Right lobe of liver (tissue), 6 donors: ENCODE measurements at regions not wholly inside any gene's neighbourhood (a gene's known extent, or its start where the extent isn't known, plus 50 kb on each side); places are given as distances from the start of the nearest gene placed in this dataset.

Experiments used
- ATAC-seq, 4 donors: fragments of 200-7000 bp; cut with Tn5 transposase; one replicate each; pipeline ENCODE4 v1.9.1; 2020; ENCODE audit warnings: mild to moderate bottlenecking in 4 of 4, moderate library complexity in 4 of 4
- DNase-seq, 3 donors: peaks; one replicate each; pipeline ENCODE4 v3.0.0-alpha.2; 2020
- H3K27ac ChIP-seq, 3 donors: fragments of 200-600 bp; one replicate each; pipeline ENCODE4 v1.8.0; 2022
- H3K27me3 ChIP-seq, 2 donors: fragments of 200-600 bp; one replicate each; pipeline ENCODE4 v1.8.0; 2022
- H3K36me3 ChIP-seq, 4 donors: fragments of 200-600 bp; sonication (generic) in 1 of 4; one replicate each; pipeline versions ENCODE4 v1.5.1 to v1.8.0; 2017 to 2022; ENCODE audit warnings: control low read depth in 1 of 4
- H3K4me1 ChIP-seq, 4 donors: fragments of 200-600 bp; sonication (generic) in 1 of 4; one replicate each; pipeline versions ENCODE4 v1.5.1 to v1.8.0; 2017 to 2022; ENCODE audit warnings: control low read depth in 1 of 4
- H3K4me3 ChIP-seq, 3 donors: fragments of 200-600 bp; one replicate each; pipeline ENCODE4 v1.8.0; 2022
- H3K9me3 ChIP-seq, 4 donors: fragments of 200-600 bp; sonication (generic) in 1 of 4; one replicate each; pipeline versions ENCODE4 v1.5.1 to v1.8.0; 2017 to 2022; ENCODE audit warnings: control low read depth in 1 of 4
- CTCF ChIP-seq, 4 donors: fragments of 200-600 bp in 3 of 4; fragments of 450-650 bp in 1 of 4; IDR thresholded peaks; one replicate each; pipeline versions ENCODE4 v1.5.1 to v1.8.0; 2016 to 2022; ENCODE audit warnings: antibody characterized with exemption in 4 of 4, mild to moderate bottlenecking in 2 of 4
- POLR2A ChIP-seq: fragments of 450-650 bp; IDR thresholded peaks from one replicate; pipeline ENCODE4 v1.6.1; 2017; ENCODE audit warnings: antibody characterized with exemption, mild to moderate bottlenecking
- WGBS: methylation state at CpG from one replicate; pipeline ENCODE4 v1.1.6; 2018; ENCODE audit warnings: low coverage, low lambda C conversion rate; ENCODE audit not compliant: insufficient coverage; ENCODE audit errors: missing lambda C conversion rate; 5-methylcytosine and 5-hydroxymethylcytosine counted together
- intact Hi-C, 2 donors: fragments of 100-400 bp; cut with DNase I; formaldehyde crosslinking; loops; one replicate each; pipeline versions ENCODE4 v1.11.2 to v1.14.1; 2022
- donor health status: DM: no; HTN: yes; CAD: no.
- donor health status: DM: no; HTN: no; CAD: no.
- donor health status: DM: no; HTN: no; CAD: no.
- donor health status: DM: no; HTN: yes; CAD: no.
- donor health status: DM: no; HTN: yes; CAD: no.

- Histone ChIP-seq H3K9me3 (no peaks in the 10 kb centered on the region), H3K36me3 (no peaks in the 10 kb centered on the region), H3K4me3 (no peak overlapping the region), H3K4me1 (no peaks in the 10 kb centered on the region), H3K27me3 (no peaks in the 10 kb centered on the region), H3K27ac (no peak overlapping the region)
- 14% methylated on average over 1 of the region's 1 CpG for WGBS
- ATAC-seq (no peak), DNase-seq (no peak)
- TF ChIP-seq CTCF (IDR thresholded peaks at IDR 0.05) (no peak), POLR2A (no peak)
- intact Hi-C loops: no loop called here
Measured at GRCh38 chr9:81497091-81497490, 192.3 kb downstream of the TLE1 start.

- intact Hi-C loops: no loop called here
- ATAC-seq: peak in 1 of 4 donors; percentile 28
Measured at GRCh38 chr9:81492710-81493447, 196.5 kb downstream of the TLE1 start.

GRCh38 chr9:81490605-81491331 lies 198.6 kb downstream of the TLE1 start:
- intact Hi-C loops: no loop called here
- TF ChIP-seq CTCF (IDR thresholded peaks at IDR 0.05): no peak
- 87% methylated on average over 5 of the region's 5 CpGs for WGBS
- DNase-seq (no peak), ATAC-seq (no peak)
- no peaks in the 10 kb centered on the region for H3K4me1 ChIP-seq
- no peaks in the 10 kb centered on the region for H3K9me3 ChIP-seq
- H3K27me3 ChIP-seq: no peaks in the 10 kb centered on the region
- no peaks in the 10 kb centered on the region for H3K36me3 ChIP-seq
- H3K27ac ChIP-seq: no peak overlapping the region
- no peak overlapping the region for H3K4me3 ChIP-seq

More at GRCh38 chr9:81492710-81493447, 196.5 kb downstream of the TLE1 start:
- 64% methylated on average over 1 of the region's 1 CpG for WGBS
- no peaks in the 10 kb centered on the region for H3K36me3 ChIP-seq
- no peaks in the 10 kb centered on the region for H3K4me1 ChIP-seq
- H3K27ac ChIP-seq: no peak overlapping the region
- H3K4me3 ChIP-seq: no peak overlapping the region
- H3K9me3 ChIP-seq: no peaks in the 10 kb centered on the region
- no peak for TF ChIP-seq POLR2A
- DNase-seq: no peak
- H3K27me3 ChIP-seq: no peaks in the 10 kb centered on the region

- DNase-seq: no peak
- WGBS: 80% methylated on average over 1 of the region's 1 CpG
- no peak for ATAC-seq
- Histone ChIP-seq H3K36me3 (no peaks in the 10 kb centered on the region), H3K27ac (no peak overlapping the region), H3K9me3 (no peaks in the 10 kb centered on the region), H3K4me1 (no peaks in the 10 kb centered on the region), H3K27me3 (no peaks in the 10 kb centered on the region), H3K4me3 (no peak overlapping the region)
- intact Hi-C loops: no loop called here
- TF ChIP-seq CTCF (IDR thresholded peaks at IDR 0.05) (no peak), POLR2A (no peak)
Measured at GRCh38 chr9:81489046-81489445, 200.3 kb downstream of the TLE1 start.
